ENCODE measurements at regions not wholly inside any gene's neighbourhood (a gene's known extent, or its start where the extent isn't known, plus 50 kb on each side); places are given as distances from the start of the nearest gene placed in this dataset.
"Not testable (repeated sequence)": the region's sequence is repeated elsewhere in the genome, so short reads cannot be mapped to it uniquely, and the experiment has no call there.

GRCh38 chr14:87630846-87631245, 362.1 kb downstream of the GALC start:
- no peak for DNase-seq (ENCODE audit: low spot score)

GRCh38 chr14:87629788-87630187, 363.2 kb downstream of the GALC start:
- DNase-seq (ENCODE audit: low spot score), result no peak

GRCh38 chr14:87628780-87629179, 364.2 kb downstream of the GALC start:
- DNase-seq (ENCODE audit: low spot score), result no peak

- peak; percentile 17 for DNase-seq (ENCODE audit: low spot score)
Observed at GRCh38 chr14:87628129-87628528, 364.9 kb downstream of the GALC start.

- DNase-seq (ENCODE audit: low spot score), result no peak
Observed at GRCh38 chr14:87626266-87626665, 366.7 kb downstream of the GALC start.

- DNase-seq (ENCODE audit: low spot score), result no peak
Observed at GRCh38 chr14:87623616-87624015, 369.4 kb downstream of the GALC start.

GRCh38 chr14:87617079-87617478, 375.9 kb downstream of the GALC start:
- DNase-seq (ENCODE audit: low spot score), result no peak

- DNase-seq (ENCODE audit: low spot score), result peak; percentile 43
Observed at GRCh38 chr14:87615822-87616679, 376.9 kb downstream of the GALC start.

GRCh38 chr14:87615047-87615446, 377.9 kb downstream of the GALC start:
- no peak for DNase-seq (ENCODE audit: low spot score)

GRCh38 chr14:87613881-87614280, 379.1 kb downstream of the GALC start:
- DNase-seq (ENCODE audit: low spot score), result no peak

- DNase-seq (ENCODE audit: low spot score), result not testable (repeated sequence)
Observed at GRCh38 chr14:87607056-87607455, 385.9 kb downstream of the GALC start.

- DNase-seq (ENCODE audit: low spot score), result no peak
Observed at GRCh38 chr14:87601036-87601435, 391.9 kb downstream of the GALC start.

- no peak for DNase-seq (ENCODE audit: low spot score)
Observed at GRCh38 chr14:87600240-87600639, 392.7 kb downstream of the GALC start.

- DNase-seq (ENCODE audit: low spot score), result no peak
Observed at GRCh38 chr14:87581298-87581697, 411.7 kb downstream of the GALC start.

- DNase-seq (ENCODE audit: low spot score), result no peak
Observed at GRCh38 chr14:87579036-87579435, 413.9 kb downstream of the GALC start.

GRCh38 chr14:87575378-87575777, 417.6 kb downstream of the GALC start:
- DNase-seq (ENCODE audit: low spot score), result no peak

- no peak for DNase-seq (ENCODE audit: low spot score)
Observed at GRCh38 chr14:87573591-87573990, 419.4 kb downstream of the GALC start.

GRCh38 chr14:87567618-87568295, 425.2 kb downstream of the GALC start:
- DNase-seq (ENCODE audit: low spot score), result no peak

- no peak for DNase-seq (ENCODE audit: low spot score)
Observed at GRCh38 chr14:87566991-87567390, 426.0 kb downstream of the GALC start.

- DNase-seq (ENCODE audit: low spot score), result no peak
Observed at GRCh38 chr14:87547536-87547935, 445.4 kb downstream of the GALC start.

GRCh38 chr14:87542288-87542687, 450.7 kb downstream of the GALC start:
- no peak for DNase-seq (ENCODE audit: low spot score)

GRCh38 chr14:87540339-87540738, 452.6 kb downstream of the GALC start:
- DNase-seq (ENCODE audit: low spot score), result no peak

GRCh38 chr14:87529081-87529480, 463.9 kb downstream of the GALC start:
- DNase-seq (ENCODE audit: low spot score), result no peak
